ENCODE measurements at regions not wholly inside any gene's neighbourhood (a gene's known extent, or its start where the extent isn't known, plus 50 kb on each side); places are given as distances from the start of the nearest gene placed in this dataset.

- TF ChIP-seq OSR1 (CRISPR knock-in tag; IDR thresholded peaks at IDR 0.05) (no peak), BACH2 (CRISPR knock-in tag; IDR thresholded peaks at IDR 0.05; ENCODE audit: borderline replicate concordance) (no peak), PPARA (CRISPR knock-in tag; IDR thresholded peaks at IDR 0.05; ENCODE audit: borderline replicate concordance) (no peak), ZNF8 (CRISPR knock-in tag; IDR thresholded peaks at IDR 0.05) (no peak)
- no peak for ATAC-seq
Observed at GRCh38 chr15:48059791-48060190, 61.0 kb upstream of the SLC24A5 start.

GRCh38 chr15:48060396-48060795 lies 60.4 kb upstream of the SLC24A5 start:
- ATAC-seq, result no peak
- TF ChIP-seq ARNTL (CRISPR knock-in tag; IDR thresholded peaks at IDR 0.05; ENCODE audit: borderline replicate concordance, low read depth), result no peak
- no peak for TF ChIP-seq PATZ1 (CRISPR knock-in tag; IDR thresholded peaks at IDR 0.05; ENCODE audit: borderline replicate concordance)
- TF ChIP-seq TSHZ2 (CRISPR knock-in tag; IDR thresholded peaks at IDR 0.05), result no peak
- no peak for TF ChIP-seq SNAI2 (CRISPR knock-in tag; IDR thresholded peaks at IDR 0.05)
- no peak for TF ChIP-seq ESRRG (CRISPR knock-in tag; IDR thresholded peaks at IDR 0.05)
- TF ChIP-seq ZNF565 (CRISPR knock-in tag; conservative IDR thresholded peaks at IDR 0.05; ENCODE audit: low read depth), result no peak
- TF ChIP-seq TOX (CRISPR knock-in tag; IDR thresholded peaks at IDR 0.05; ENCODE audit: borderline replicate concordance), result no peak
- TF ChIP-seq, protein P1, sequence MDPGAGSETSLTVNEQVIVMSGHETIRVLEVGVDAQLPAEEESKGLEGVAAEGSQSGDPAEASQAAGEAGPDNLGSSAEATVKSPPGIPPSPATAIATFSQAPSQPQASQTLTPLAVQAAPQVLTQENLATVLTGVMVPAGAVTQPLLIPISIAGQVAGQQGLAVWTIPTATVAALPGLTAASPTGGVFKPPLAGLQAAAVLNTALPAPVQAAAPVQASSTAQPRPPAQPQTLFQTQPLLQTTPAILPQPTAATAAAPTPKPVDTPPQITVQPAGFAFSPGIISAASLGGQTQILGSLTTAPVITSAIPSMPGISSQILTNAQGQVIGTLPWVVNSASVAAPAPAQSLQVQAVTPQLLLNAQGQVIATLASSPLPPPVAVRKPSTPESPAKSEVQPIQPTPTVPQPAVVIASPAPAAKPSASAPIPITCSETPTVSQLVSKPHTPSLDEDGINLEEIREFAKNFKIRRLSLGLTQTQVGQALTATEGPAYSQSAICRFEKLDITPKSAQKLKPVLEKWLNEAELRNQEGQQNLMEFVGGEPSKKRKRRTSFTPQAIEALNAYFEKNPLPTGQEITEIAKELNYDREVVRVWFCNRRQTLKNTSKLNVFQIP (CRISPR knock-in tag; IDR thresholded peaks at IDR 0.05; ENCODE audit: borderline replicate concordance, low read depth), result no peak
- no peak for TF ChIP-seq GLIS3 (CRISPR knock-in tag; IDR thresholded peaks at IDR 0.05)
- TF ChIP-seq, protein P2, sequence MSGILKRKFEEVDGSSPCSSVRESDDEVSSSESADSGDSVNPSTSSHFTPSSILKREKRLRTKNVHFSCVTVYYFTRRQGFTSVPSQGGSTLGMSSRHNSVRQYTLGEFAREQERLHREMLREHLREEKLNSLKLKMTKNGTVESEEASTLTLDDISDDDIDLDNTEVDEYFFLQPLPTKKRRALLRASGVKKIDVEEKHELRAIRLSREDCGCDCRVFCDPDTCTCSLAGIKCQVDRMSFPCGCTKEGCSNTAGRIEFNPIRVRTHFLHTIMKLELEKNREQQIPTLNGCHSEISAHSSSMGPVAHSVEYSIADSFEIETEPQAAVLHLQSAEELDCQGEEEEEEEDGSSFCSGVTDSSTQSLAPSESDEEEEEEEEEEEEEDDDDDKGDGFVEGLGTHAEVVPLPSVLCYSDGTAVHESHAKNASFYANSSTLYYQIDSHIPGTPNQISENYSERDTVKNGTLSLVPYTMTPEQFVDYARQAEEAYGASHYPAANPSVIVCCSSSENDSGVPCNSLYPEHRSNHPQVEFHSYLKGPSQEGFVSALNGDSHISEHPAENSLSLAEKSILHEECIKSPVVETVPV (CRISPR knock-in tag; IDR thresholded peaks at IDR 0.05), result no peak
- no peak for TF ChIP-seq ZFP30 (CRISPR knock-in tag; IDR thresholded peaks at IDR 0.05)
- TF ChIP-seq, protein P3, sequence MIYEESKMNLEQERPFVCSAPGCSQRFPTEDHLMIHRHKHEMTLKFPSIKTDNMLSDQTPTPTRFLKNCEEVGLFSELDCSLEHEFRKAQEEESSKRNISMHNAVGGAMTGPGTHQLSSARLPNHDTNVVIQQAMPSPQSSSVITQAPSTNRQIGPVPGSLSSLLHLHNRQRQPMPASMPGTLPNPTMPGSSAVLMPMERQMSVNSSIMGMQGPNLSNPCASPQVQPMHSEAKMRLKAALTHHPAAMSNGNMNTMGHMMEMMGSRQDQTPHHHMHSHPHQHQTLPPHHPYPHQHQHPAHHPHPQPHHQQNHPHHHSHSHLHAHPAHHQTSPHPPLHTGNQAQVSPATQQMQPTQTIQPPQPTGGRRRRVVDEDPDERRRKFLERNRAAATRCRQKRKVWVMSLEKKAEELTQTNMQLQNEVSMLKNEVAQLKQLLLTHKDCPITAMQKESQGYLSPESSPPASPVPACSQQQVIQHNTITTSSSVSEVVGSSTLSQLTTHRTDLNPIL (CRISPR knock-in tag; IDR thresholded peaks at IDR 0.05; ENCODE audit: low read depth), result no peak
- no peak for TF ChIP-seq ZFP3 (CRISPR knock-in tag; IDR thresholded peaks at IDR 0.05)
- no peak for TF ChIP-seq ZC3H10 (CRISPR knock-in tag; IDR thresholded peaks at IDR 0.05)
- no peak for TF ChIP-seq ZNF8 (CRISPR knock-in tag; IDR thresholded peaks at IDR 0.05)
- TF ChIP-seq CSDC2 (CRISPR knock-in tag; IDR thresholded peaks at IDR 0.05), result no peak

DNA sequence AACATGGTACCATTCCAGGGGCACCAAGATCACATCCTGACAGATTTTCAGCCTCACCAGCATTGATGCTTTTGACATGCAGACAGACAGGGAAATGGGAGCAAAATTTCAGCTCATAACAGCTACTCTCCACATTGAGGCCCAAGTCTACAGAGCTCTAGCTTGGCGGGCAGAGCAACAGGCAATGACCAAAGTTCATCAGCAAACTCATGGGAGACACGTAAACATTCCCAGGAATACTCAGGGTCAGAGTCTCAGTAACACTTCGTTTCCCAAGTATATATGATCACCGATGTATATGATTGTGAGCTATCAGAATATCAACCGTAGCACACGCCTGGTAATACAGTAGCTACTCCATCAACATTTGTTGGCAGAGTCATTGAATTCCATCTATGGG lies 59.2 kb upstream of the SLC24A5 start:
- no peak for ATAC-seq
- no peak for TF ChIP-seq CSDC2 (CRISPR knock-in tag; IDR thresholded peaks at IDR 0.05)
- no peak for TF ChIP-seq TSHZ2 (CRISPR knock-in tag; IDR thresholded peaks at IDR 0.05)
- no peak for TF ChIP-seq TOX (CRISPR knock-in tag; IDR thresholded peaks at IDR 0.05; ENCODE audit: borderline replicate concordance)
- no peak for TF ChIP-seq ZNF70 (CRISPR knock-in tag; IDR thresholded peaks at IDR 0.05)
- no peak for TF ChIP-seq PATZ1 (CRISPR knock-in tag; IDR thresholded peaks at IDR 0.05; ENCODE audit: borderline replicate concordance)
- TF ChIP-seq, protein P3 (CRISPR knock-in tag; IDR thresholded peaks at IDR 0.05; ENCODE audit: low read depth), result no peak
- no peak for TF ChIP-seq PPARA (CRISPR knock-in tag; IDR thresholded peaks at IDR 0.05; ENCODE audit: borderline replicate concordance)
- no peak for TF ChIP-seq ARNTL (CRISPR knock-in tag; IDR thresholded peaks at IDR 0.05; ENCODE audit: borderline replicate concordance, low read depth)
- no peak for TF ChIP-seq ZFP3 (CRISPR knock-in tag; IDR thresholded peaks at IDR 0.05)
- no peak for TF ChIP-seq ESRRG (CRISPR knock-in tag; IDR thresholded peaks at IDR 0.05)

Measured in SK-N-SH treated with all-trans-retinoic acid at 6 μM for 48 hours (cell line).